ENCODE measurements at regions not wholly inside any gene's neighbourhood (a gene's known extent, or its start where the extent isn't known, plus 50 kb on each side); places are given as distances from the start of the nearest gene placed in this dataset.

DNA sequence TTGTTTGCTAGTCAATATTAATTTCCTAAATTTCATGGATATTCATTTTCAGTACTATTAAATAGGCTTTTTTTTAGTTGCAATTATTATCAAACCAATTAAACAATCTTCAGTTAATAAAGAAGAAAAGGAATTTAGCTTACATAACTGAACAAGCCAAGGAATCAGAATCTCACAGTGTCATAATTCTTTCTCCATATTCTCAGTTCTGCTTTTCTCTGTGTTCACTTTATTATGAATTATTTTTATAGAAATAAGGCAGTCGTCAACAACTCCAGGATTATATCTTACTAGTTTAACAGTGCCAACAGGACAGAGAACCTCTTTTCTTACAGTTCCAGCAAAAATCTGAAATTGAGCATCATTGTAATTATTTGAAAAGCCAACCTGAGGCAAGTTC, 221.7 kb downstream of the CGGBP1 start:
- TF ChIP-seq, protein P1, sequence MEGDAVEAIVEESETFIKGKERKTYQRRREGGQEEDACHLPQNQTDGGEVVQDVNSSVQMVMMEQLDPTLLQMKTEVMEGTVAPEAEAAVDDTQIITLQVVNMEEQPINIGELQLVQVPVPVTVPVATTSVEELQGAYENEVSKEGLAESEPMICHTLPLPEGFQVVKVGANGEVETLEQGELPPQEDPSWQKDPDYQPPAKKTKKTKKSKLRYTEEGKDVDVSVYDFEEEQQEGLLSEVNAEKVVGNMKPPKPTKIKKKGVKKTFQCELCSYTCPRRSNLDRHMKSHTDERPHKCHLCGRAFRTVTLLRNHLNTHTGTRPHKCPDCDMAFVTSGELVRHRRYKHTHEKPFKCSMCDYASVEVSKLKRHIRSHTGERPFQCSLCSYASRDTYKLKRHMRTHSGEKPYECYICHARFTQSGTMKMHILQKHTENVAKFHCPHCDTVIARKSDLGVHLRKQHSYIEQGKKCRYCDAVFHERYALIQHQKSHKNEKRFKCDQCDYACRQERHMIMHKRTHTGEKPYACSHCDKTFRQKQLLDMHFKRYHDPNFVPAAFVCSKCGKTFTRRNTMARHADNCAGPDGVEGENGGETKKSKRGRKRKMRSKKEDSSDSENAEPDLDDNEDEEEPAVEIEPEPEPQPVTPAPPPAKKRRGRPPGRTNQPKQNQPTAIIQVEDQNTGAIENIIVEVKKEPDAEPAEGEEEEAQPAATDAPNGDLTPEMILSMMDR (IDR thresholded peaks at IDR 0.05): no peak
- no peak for TF ChIP-seq ZFX (IDR thresholded peaks at IDR 0.05; ENCODE audit: borderline replicate concordance)
